Activated B cell treated with CpG ODN at 0.5 μM for 24 hours (primary cell): ENCODE measurements at regions not wholly inside any gene's neighbourhood (a gene's known extent, or its start where the extent isn't known, plus 50 kb on each side); places are given as distances from the start of the nearest gene placed in this dataset.

ENCODE experiments used
- ATAC-seq: fragments of 200-7000 bp; cut with Tn5 transposase; one replicate; pipeline ENCODE4 v1.10.0; 2021; ENCODE audit warnings: low read depth, mild to moderate bottlenecking, moderate library complexity
- CTCF ChIA-PET: fragments of 350-600 bp; sonication (Branson Sonifier 250); formaldehyde crosslinking; loops from one replicate; lab custom pipeline; 2021; ENCODE audit warnings: antibody characterized with exemption; lab: Charles Lee
- POLR2A ChIA-PET: fragments of 350-600 bp; sonication (Branson Sonifier 250); formaldehyde crosslinking; loops from one replicate; lab custom pipeline; 2021; ENCODE audit warnings: antibody characterized with exemption; lab: Charles Lee
- DNase-seq: peaks from one replicate; pipeline ENCODE4 v3.0.0; 2022
- H3K27ac Mint-ChIP-seq: one replicate; pipeline ENCODE4 v1.8.0; 2020; ENCODE audit warnings: mixed read lengths
- H3K27me3 Mint-ChIP-seq: one replicate; pipeline ENCODE4 v1.8.0; 2021; ENCODE audit warnings: mixed read lengths
- H3K36me3 Mint-ChIP-seq: one replicate; pipeline ENCODE4 v1.8.0; 2021; ENCODE audit warnings: low read depth, mixed read lengths
- H3K4me1 Mint-ChIP-seq: one replicate; pipeline ENCODE4 v1.8.0; 2021; ENCODE audit warnings: mixed read lengths
- H3K4me3 Mint-ChIP-seq: one replicate; pipeline ENCODE4 v1.8.0; 2020; ENCODE audit warnings: mild to moderate bottlenecking, mixed read lengths
- H3K9me3 Mint-ChIP-seq: one replicate; pipeline ENCODE4 v1.8.0; 2020; ENCODE audit warnings: mixed read lengths
- intact Hi-C: fragments of 100-400 bp; cut with micrococcal nuclease; formaldehyde crosslinking; loops from one replicate; pipeline ENCODE4 v1.15.1; 2024
- TF ChIP-seq, protein P1 (sequence below): fragments of 200-600 bp; IDR thresholded peaks from one replicate; pipeline ENCODE4 v1.8.0; 2022; ENCODE audit warnings: antibody characterized with exemption, mild to moderate bottlenecking

DNA sequence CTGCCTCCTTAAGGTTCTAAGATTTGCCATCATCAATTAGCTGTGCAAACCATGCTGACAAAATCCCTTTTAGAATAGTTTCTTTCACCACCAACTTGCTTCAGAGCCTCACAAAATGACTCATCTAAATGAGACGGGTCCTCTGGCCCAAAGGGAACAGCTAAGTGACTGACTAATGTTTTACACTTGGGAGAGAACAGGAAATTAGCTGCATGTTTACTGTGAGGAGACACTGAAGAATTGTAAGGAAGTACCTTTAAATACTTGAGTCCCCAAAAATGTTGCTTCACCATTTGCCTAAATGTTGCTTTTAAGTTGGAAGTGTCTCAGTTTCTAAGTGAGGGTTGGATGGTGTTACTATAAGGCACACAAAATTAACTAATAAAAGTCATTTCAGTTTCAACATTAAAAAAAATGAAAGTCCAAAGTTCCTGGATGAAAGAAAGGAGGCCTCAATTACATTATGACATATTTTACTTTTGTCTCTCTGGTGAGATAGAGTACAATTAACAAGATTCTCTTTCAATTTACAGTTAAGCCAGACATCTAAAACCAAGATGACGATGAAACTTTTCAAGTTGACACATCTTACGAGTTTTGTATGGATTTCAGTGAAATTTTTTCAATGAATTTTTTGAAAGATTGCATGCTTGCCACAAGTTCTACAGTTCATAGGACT, 229.1 kb upstream of the FN1 start:
- DNase-seq (no peak), ATAC-seq (no peak)
- H3K27ac Mint-ChIP-seq = no peak overlapping the region
- H3K4me3 Mint-ChIP-seq = no peak overlapping the region
- ChIA-PET POLR2A (no interaction called here), CTCF (no interaction called here)
- TF ChIP-seq, protein P1, sequence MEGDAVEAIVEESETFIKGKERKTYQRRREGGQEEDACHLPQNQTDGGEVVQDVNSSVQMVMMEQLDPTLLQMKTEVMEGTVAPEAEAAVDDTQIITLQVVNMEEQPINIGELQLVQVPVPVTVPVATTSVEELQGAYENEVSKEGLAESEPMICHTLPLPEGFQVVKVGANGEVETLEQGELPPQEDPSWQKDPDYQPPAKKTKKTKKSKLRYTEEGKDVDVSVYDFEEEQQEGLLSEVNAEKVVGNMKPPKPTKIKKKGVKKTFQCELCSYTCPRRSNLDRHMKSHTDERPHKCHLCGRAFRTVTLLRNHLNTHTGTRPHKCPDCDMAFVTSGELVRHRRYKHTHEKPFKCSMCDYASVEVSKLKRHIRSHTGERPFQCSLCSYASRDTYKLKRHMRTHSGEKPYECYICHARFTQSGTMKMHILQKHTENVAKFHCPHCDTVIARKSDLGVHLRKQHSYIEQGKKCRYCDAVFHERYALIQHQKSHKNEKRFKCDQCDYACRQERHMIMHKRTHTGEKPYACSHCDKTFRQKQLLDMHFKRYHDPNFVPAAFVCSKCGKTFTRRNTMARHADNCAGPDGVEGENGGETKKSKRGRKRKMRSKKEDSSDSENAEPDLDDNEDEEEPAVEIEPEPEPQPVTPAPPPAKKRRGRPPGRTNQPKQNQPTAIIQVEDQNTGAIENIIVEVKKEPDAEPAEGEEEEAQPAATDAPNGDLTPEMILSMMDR = no peak
- H3K4me1 Mint-ChIP-seq = no peaks in the 10 kb centered on the region
- no peaks in the 10 kb centered on the region for H3K9me3 Mint-ChIP-seq
- intact Hi-C loops = no loop called here
- H3K27me3 Mint-ChIP-seq = peaks cover 12% of the 10 kb centered on the region
- H3K36me3 Mint-ChIP-seq = no peaks in the 10 kb centered on the region

DNA sequence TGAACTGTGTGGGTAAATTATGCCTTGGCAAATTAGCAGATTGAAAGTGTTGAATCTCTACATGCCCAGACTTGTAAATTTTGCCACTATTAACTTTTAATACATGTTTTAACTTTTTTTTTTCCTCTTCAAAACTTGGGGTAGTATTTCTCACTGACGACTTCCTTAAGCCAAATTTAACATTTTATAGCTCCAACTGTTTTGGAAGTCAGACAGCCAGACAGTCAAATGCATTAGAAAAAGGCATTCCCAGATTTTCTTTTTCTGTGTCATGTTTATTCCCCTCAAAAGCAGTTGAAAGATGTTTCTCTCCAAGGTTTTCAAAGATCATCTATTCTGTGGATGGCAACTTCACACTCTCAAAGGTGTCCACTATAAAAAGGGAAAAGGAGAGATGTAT, 226.8 kb upstream of the FN1 start:
- H3K9me3 Mint-ChIP-seq = no peaks in the 10 kb centered on the region
- DNase-seq (no peak), ATAC-seq (no peak)
- H3K36me3 Mint-ChIP-seq = no peaks in the 10 kb centered on the region
- H3K27me3 Mint-ChIP-seq = peaks cover 4% of the 10 kb centered on the region
- H3K4me1 Mint-ChIP-seq = no peaks in the 10 kb centered on the region
- TF ChIP-seq, protein P1 = no peak
- H3K27ac Mint-ChIP-seq = no peak overlapping the region
- H3K4me3 Mint-ChIP-seq = no peak overlapping the region
- intact Hi-C loops = no loop called here
- POLR2A ChIA-PET = no interaction called here
- CTCF ChIA-PET = no interaction called here

DNA sequence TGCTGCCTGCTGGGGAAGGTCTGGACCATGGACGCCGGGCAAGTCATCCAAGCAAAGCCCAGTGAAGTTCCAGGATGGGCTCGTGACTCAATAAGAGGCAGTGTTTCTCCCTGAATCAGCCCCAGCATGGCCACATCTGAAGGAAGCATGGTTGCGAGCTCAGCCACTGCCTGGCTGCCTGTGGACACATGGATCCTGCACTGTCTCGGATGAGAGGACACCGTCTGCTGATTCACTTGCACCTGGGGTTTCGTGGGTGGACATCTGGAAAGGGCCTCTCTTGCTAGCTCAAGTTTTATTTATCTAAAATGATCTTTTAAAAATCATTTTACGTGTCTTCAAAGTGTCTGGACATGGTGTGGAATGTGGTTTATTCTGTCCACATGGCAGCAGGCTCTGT, 224.8 kb upstream of the FN1 start:
- Mint-ChIP-seq H3K9me3 (no peaks in the 10 kb centered on the region), H3K4me1 (no peaks in the 10 kb centered on the region), H3K27ac (no peak overlapping the region), H3K36me3 (no peaks in the 10 kb centered on the region), H3K4me3 (no peak overlapping the region), H3K27me3 (peaks cover 4% of the 10 kb centered on the region)
- DNase-seq = no peak
- TF ChIP-seq, protein P1 = no peak
- ChIA-PET CTCF (no interaction called here), POLR2A (no interaction called here)
- intact Hi-C loops = no loop called here
- ATAC-seq = no peak

DNA sequence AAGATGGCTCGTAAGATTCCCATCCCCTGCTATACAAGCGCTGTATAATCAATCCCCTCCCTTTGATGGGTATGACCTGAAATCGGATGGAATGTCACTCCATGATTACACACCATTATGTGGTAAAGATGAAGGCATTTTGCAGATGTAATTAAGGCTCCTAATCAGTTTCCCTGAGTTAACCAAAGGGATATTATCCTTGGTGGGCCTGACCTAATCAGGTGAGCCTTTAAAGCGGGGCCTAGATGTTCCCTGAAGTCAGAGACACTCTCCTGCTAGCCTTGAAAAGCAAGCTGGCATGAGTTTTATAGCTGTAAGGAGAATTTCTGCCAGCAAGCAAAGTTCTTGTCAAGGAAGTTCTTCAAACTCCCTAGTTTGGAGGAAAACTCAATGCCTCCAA, 223.8 kb upstream of the FN1 start:
- intact Hi-C loops = no loop called here
- TF ChIP-seq, protein P1 = no peak
- POLR2A ChIA-PET = no interaction called here
- no peaks in the 10 kb centered on the region for H3K9me3 Mint-ChIP-seq
- no peak overlapping the region for H3K4me3 Mint-ChIP-seq
- ATAC-seq (no peak), DNase-seq (no peak)
- H3K27ac Mint-ChIP-seq = no peak overlapping the region
- H3K4me1 Mint-ChIP-seq = no peaks in the 10 kb centered on the region
- H3K27me3 Mint-ChIP-seq = peaks cover 4% of the 10 kb centered on the region
- no peaks in the 10 kb centered on the region for H3K36me3 Mint-ChIP-seq
- CTCF ChIA-PET = no interaction called here

DNA sequence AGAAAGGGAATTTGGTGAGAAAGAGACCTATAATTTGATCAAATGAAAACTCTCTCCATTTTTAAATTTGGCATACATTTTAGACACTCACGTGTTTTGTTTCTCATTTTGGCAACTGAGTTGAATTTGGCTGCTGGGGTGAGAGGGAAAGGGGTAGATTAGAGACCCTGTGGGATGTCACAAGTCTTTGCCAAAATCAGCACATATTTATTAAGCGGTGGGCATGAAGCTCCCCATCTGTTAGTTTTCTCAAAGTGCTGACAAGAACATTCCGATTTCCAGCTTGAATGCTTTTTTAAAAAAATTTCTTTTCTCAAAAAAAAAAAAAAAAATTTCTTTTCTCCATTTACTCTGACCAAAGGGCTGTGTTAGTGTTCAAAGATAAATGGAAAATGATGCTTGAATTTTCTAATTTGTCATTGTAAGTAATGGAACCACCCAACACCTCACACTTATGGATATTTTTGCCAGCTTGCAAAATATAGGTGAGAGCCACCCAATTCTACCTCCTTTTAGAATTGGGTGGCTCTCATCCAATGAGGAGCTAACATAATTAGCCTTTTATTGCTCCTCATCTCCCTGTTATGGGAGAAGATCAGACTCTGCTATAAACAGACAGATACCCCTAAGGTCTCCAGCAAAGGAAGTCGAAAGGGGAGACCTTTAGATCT, 222.9 kb upstream of the FN1 start:
- ChIA-PET POLR2A (no interaction called here), CTCF (no interaction called here)
- no peaks in the 10 kb centered on the region for H3K36me3 Mint-ChIP-seq
- no peak for DNase-seq
- no peak overlapping the region for H3K4me3 Mint-ChIP-seq
- peaks cover 4% of the 10 kb centered on the region for H3K27me3 Mint-ChIP-seq
- TF ChIP-seq, protein P1 = no peak
- no peaks in the 10 kb centered on the region for H3K4me1 Mint-ChIP-seq
- H3K27ac Mint-ChIP-seq = no peak overlapping the region
- intact Hi-C loops = no loop called here
- no peak for ATAC-seq
- no peaks in the 10 kb centered on the region for H3K9me3 Mint-ChIP-seq
